Transverse colon (tissue), 4 donors: ENCODE measurements at regions not wholly inside any gene's neighbourhood (a gene's known extent, or its start where the extent isn't known, plus 50 kb on each side); places are given as distances from the start of the nearest gene placed in this dataset.

Source experiments
- POLR2A ChIP-seq: fragments of 450-650 bp; IDR thresholded peaks from one replicate; pipeline ENCODE4 v1.6.1; 2016; ENCODE audit warnings: antibody characterized with exemption, mild to moderate bottlenecking, moderate library complexity
- POLR2AphosphoS5 ChIP-seq, 3 donors: sonication (generic); formaldehyde crosslinking; IDR thresholded peaks; one replicate each; pipeline ENCODE4 v1.6.1; 2016; ENCODE audit warnings: antibody characterized with exemption in 3 of 3
- TF ChIP-seq, protein P1 (sequence below), 5 experiments: fragments of 200-600 bp in 3 of 5; fragments of 450-650 bp in 2 of 5; sonication (generic) in 3 of 5; IDR thresholded peaks; 1 replicate in 2 of 5; 2 replicates in 3 of 5; pipeline ENCODE4 v1.5.1; 2016 to 2017; ENCODE audit warnings: antibody characterized with exemption in 5 of 5, inconsistent platforms in 3 of 5, mild to moderate bottlenecking in 2 of 5, moderate library complexity in 1 of 5

DNA sequence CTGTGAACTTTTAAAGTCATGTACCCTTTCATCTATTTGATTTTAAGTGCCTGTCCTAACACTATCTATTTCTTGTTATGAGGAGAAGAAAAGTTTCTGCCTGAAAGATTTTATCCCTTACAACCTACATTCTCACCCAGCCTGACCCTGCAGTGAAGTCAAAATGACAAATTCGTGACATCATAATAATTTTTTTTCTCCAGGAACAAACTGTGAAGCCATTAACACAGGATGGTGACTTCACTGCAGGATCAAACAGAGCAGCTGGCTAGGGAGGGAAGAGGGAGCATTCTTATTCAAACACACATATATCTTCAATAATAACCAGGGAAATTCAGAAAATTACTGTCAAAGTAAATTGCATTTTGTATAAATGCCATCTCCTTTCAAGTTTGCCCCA lies 147.8 kb upstream of the PRMT6 start:
- TF ChIP-seq POLR2A, result no peak
- no peak for TF ChIP-seq POLR2AphosphoS5 (IDR thresholded peaks at IDR 0.05)
- TF ChIP-seq, protein P1, sequence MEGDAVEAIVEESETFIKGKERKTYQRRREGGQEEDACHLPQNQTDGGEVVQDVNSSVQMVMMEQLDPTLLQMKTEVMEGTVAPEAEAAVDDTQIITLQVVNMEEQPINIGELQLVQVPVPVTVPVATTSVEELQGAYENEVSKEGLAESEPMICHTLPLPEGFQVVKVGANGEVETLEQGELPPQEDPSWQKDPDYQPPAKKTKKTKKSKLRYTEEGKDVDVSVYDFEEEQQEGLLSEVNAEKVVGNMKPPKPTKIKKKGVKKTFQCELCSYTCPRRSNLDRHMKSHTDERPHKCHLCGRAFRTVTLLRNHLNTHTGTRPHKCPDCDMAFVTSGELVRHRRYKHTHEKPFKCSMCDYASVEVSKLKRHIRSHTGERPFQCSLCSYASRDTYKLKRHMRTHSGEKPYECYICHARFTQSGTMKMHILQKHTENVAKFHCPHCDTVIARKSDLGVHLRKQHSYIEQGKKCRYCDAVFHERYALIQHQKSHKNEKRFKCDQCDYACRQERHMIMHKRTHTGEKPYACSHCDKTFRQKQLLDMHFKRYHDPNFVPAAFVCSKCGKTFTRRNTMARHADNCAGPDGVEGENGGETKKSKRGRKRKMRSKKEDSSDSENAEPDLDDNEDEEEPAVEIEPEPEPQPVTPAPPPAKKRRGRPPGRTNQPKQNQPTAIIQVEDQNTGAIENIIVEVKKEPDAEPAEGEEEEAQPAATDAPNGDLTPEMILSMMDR (IDR thresholded peaks at IDR 0.05), result no peak
